ENCODE measurements at regions not wholly inside any gene's neighbourhood (a gene's known extent, or its start where the extent isn't known, plus 50 kb on each side); places are given as distances from the start of the nearest gene placed in this dataset.
"Not testable (repeated sequence)": the region's sequence is repeated elsewhere in the genome, so short reads cannot be mapped to it uniquely, and the experiment has no call there.

DNA sequence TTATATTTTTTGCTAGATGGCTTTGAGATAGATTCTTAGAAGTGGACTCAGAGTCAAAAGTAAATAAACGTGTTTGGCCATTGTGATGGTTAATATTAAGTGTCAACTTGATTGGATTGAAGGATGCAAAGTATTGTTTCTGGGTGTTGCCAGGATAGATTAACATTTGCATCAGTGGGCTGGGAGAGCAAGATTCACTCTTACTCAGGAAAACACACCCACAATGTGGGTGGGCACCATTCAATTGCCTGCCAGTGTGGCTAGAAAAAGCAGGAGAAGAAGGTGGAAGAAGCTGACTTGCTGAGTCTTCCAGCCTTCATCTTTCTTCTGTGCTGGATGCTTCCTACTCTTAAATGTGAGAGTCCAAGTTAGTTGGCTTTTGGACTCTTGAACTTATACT lies 368.4 kb upstream of the TSPY2 start:
- not testable (repeated sequence) for H3K27ac Mint-ChIP-seq (ENCODE audit: unreplicated experiment); DNase-seq; H3K4me1 Mint-ChIP-seq (ENCODE audit: low read depth, unreplicated experiment); H3K9me3 Mint-ChIP-seq (ENCODE audit: unreplicated experiment); H3K4me3 Mint-ChIP-seq (ENCODE audit: unreplicated experiment); H3K27me3 Mint-ChIP-seq (ENCODE audit: unreplicated experiment); H3K36me3 Mint-ChIP-seq (ENCODE audit: unreplicated experiment)

DNA sequence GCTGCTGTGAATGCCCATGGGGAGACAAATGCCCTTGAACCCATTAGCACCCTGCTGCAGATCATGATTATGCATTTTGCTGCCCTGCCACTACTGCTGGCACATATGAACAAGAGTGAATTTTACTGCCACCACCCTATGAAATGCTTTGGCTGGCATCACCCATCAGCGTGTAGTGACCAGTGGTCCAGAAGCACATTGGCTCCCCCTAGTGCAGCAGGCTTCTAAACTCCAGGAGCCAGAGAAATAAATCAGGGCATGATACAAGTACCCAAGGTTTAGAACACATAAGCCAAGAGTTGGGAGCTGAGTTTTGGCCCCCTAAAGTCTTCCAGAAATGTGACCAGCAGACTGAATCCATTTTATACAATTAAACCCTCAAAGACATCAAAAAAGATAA lies 355.4 kb upstream of the TSPY2 start:
- not testable (repeated sequence) for H3K27ac Mint-ChIP-seq (ENCODE audit: unreplicated experiment); H3K4me1 Mint-ChIP-seq (ENCODE audit: low read depth, unreplicated experiment); H3K4me3 Mint-ChIP-seq (ENCODE audit: unreplicated experiment); H3K27me3 Mint-ChIP-seq (ENCODE audit: unreplicated experiment); H3K9me3 Mint-ChIP-seq (ENCODE audit: unreplicated experiment); H3K36me3 Mint-ChIP-seq (ENCODE audit: unreplicated experiment)
- DNase-seq = peak; percentile 15

- not testable (repeated sequence) for DNase-seq; H3K27ac Mint-ChIP-seq (ENCODE audit: unreplicated experiment); H3K4me1 Mint-ChIP-seq (ENCODE audit: low read depth, unreplicated experiment); H3K36me3 Mint-ChIP-seq (ENCODE audit: unreplicated experiment); H3K9me3 Mint-ChIP-seq (ENCODE audit: unreplicated experiment); H3K4me3 Mint-ChIP-seq (ENCODE audit: unreplicated experiment); H3K27me3 Mint-ChIP-seq (ENCODE audit: unreplicated experiment)
Measured at GRCh38 chrY:5896688-5897087, 349.3 kb upstream of the TSPY2 start.

DNA sequence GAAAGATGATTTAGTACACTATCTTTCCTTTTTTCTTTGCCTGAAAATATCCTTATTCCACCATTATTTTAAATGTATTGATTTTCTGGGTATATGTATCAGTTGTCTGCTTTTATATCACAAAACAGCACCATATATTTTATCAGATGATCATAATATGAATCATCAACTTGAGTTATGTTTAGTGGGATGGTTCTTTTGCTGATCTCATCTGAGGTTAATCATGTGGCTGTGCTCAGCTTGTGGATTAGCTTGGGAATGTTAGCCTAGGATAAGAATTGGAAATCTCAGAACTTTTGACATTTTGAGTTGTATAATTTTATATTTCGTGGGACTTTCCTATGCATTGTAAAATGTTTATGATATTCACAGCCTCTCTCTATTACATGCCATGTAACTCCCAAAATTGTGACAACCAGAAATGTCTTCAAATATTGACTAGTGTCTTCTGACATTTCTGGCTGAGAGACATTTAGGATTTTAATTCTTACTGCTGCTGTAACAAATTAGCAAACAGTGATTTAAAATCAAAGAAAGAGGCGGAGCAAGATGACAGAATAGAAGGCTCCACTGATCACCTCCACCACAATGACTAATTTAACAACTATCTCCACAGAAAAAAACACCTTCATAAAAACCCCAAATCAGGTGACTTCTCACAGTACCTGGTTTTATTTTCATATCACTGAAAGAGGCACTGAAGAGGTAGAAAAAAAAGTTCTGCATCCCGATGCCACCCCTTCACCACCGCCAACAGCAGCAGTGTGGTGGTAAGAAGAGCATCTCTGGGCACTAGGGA lies 337.1 kb upstream of the TSPY2 start:
- H3K27ac Mint-ChIP-seq (ENCODE audit: unreplicated experiment); H3K9me3 Mint-ChIP-seq (ENCODE audit: unreplicated experiment); H3K4me1 Mint-ChIP-seq (ENCODE audit: low read depth, unreplicated experiment); H3K36me3 Mint-ChIP-seq (ENCODE audit: unreplicated experiment); H3K4me3 Mint-ChIP-seq (ENCODE audit: unreplicated experiment); H3K27me3 Mint-ChIP-seq (ENCODE audit: unreplicated experiment); DNase-seq: not testable (repeated sequence)

DNA sequence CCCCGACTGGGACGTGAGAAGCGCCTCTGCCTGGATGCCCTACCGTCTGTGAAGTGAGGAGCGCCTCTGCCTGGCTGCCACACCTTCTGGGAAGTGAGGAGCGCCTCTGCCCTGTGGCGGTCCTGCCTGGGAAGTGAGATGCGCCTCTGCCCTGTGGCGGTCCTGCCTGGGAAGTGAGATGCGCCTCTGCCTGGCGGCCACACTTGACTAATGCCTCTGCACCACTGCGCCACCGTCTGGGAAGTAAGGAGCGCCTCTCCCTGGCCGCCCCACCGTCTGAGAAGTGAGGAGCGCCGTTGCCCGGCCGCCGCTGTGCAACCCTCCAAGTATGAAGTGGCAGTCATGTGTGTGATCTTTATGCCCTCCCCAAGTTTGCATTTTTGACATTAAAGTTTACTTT lies 307.6 kb upstream of the TSPY2 start:
- H3K27ac Mint-ChIP-seq (ENCODE audit: unreplicated experiment); H3K27me3 Mint-ChIP-seq (ENCODE audit: unreplicated experiment); H3K9me3 Mint-ChIP-seq (ENCODE audit: unreplicated experiment); H3K4me3 Mint-ChIP-seq (ENCODE audit: unreplicated experiment); H3K36me3 Mint-ChIP-seq (ENCODE audit: unreplicated experiment); H3K4me1 Mint-ChIP-seq (ENCODE audit: low read depth, unreplicated experiment); DNase-seq: not testable (repeated sequence)

DNA sequence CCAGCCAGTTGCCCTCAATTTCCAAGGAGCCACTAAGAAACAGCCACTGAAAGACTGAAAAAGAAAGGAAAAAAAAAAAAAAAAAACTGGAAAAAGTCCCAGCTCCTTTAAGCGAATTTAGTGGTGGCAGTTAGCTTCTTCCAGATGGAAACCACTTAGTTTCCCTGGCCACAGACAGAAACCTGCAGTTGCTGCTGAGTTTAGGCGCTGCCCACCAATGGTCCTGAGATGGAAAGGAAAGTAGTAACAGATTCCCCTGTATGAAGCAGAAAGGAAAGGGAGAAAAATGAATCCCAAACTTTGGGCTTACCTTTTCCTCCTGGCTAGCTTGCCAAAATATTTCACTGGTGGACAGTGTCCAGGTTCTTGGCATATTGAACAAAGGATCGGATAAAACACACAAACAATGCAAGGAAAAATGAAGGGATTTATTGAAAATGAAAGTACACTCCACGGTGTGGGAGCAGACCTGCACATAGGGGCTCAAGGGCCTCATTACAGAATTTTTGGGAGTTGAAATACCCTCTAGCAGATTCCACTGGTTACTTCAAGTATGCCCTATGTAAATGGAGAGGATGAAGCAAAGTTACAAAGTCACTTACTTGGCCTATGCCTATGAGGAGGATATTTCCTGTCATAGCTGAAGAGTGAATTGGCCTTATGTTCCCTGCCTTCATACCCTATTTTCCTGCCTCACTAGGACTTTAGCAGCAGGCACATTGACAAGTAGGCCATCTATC lies 299.5 kb upstream of the TSPY2 start:
- H3K4me3 Mint-ChIP-seq (ENCODE audit: unreplicated experiment); DNase-seq; H3K27me3 Mint-ChIP-seq (ENCODE audit: unreplicated experiment); H3K36me3 Mint-ChIP-seq (ENCODE audit: unreplicated experiment); H3K4me1 Mint-ChIP-seq (ENCODE audit: low read depth, unreplicated experiment); H3K9me3 Mint-ChIP-seq (ENCODE audit: unreplicated experiment); H3K27ac Mint-ChIP-seq (ENCODE audit: unreplicated experiment): not testable (repeated sequence)

DNA sequence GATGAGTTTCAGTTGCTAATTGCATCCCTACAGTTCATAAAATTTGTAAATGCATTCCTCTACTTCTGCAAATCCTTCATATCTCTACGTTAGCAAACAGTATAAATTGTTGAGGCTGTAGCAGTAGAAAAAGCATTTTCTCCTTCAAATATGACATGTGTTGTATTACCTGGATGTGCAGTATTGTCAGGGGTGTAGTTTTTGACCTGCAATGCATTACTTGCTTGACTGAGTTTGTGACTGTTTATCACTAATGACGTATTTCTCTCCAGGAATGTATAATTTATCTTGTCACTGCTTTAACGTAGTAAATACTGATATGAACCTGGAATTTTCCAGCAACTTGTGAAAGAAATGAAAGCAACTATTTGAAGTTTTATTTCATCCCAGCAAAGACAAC lies 279.0 kb upstream of the TSPY2 start:
- H3K4me3 Mint-ChIP-seq (ENCODE audit: unreplicated experiment); H3K27me3 Mint-ChIP-seq (ENCODE audit: unreplicated experiment); H3K9me3 Mint-ChIP-seq (ENCODE audit: unreplicated experiment); H3K4me1 Mint-ChIP-seq (ENCODE audit: low read depth, unreplicated experiment); H3K36me3 Mint-ChIP-seq (ENCODE audit: unreplicated experiment); DNase-seq; H3K27ac Mint-ChIP-seq (ENCODE audit: unreplicated experiment): not testable (repeated sequence)

- not testable (repeated sequence) for H3K4me3 Mint-ChIP-seq (ENCODE audit: unreplicated experiment); H3K27me3 Mint-ChIP-seq (ENCODE audit: unreplicated experiment); H3K36me3 Mint-ChIP-seq (ENCODE audit: unreplicated experiment); H3K9me3 Mint-ChIP-seq (ENCODE audit: unreplicated experiment); H3K4me1 Mint-ChIP-seq (ENCODE audit: low read depth, unreplicated experiment); H3K27ac Mint-ChIP-seq (ENCODE audit: unreplicated experiment); DNase-seq
Measured at GRCh38 chrY:5990665-5991064, 255.4 kb upstream of the TSPY2 start.

All from glutamatergic neuron (in vitro differentiated cells).